ENCODE measurements at regions not wholly inside any gene's neighbourhood (a gene's known extent, or its start where the extent isn't known, plus 50 kb on each side); places are given as distances from the start of the nearest gene placed in this dataset.
A peak's percentile ranks its signal among the peaks of the same experiment; 100 is the strongest.

DNA sequence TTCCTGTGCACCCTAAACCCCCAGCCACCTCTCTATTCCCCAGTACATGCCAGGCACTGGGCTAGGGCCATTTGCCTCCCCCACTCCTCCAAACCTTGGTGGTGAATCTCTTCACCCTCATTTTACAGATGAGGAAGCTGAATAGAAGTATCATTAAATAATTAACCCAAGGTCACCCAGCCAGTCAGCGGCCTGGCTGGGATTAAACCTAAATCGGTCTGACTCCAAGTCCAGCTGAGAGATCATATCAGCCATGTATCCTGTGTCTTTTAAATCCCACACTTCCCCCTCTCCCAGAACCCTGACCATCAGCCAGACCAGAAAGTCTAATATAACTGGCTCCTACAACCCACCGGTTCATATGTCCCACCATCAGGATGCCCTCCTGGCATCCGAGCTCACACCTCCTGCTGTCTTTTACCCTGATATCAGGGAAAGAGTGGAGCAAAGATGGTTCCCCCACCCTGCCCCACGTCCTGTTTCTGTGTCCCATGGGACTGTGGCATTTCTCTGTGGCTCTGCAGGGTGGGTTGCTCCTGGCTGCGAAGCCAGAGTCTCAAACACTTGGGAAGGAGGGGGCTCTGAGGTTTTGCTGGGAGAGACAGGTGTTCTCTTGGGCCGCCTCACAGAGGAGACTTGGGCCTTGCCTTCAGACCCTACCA lies 145.3 kb downstream of the VEGFA start:
- DNase-seq: no peak

DNA sequence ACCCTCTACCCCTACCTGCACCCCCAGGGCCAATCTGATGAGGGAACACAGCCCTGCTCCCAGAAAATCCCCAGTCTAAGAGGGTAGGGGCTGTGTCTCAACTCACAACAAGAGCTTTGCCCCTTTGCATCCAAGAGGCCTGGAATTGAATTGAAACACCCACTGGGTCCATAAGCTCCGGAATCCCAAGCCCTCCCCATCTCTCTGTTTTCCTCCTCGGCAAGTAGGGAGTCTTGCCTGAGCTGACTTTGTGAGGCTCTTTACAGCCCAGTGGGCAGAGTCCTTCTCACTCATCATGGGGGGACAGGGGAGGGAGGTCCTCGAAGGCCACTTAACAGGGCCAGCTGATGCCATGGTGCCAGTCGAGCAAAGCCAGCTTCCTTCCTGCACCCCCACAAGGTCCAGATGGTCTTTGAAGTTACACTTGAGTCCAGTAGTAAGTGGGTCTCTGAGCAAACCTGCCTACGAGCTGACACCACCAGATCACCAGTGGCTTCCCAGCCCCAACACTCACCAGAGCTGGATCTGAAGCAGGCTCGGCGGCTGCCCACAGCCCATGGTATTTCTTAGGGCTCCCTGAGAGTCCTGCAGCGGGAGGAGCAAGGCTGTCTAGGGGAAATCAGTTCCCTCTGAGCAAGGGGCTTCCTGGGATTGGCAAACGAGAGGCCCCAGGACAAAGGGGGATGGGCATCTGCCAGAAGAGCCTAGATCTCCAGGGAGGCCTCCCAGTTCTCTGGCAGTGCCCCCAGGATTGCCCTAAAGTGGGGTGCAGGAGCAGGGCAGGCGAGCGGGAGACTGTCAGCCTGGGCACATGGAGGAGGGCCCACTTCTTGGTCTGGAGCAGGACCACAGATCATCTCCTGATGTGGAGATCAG lies 144.5 kb downstream of the VEGFA start:
- DNase-seq: no peak

DNA sequence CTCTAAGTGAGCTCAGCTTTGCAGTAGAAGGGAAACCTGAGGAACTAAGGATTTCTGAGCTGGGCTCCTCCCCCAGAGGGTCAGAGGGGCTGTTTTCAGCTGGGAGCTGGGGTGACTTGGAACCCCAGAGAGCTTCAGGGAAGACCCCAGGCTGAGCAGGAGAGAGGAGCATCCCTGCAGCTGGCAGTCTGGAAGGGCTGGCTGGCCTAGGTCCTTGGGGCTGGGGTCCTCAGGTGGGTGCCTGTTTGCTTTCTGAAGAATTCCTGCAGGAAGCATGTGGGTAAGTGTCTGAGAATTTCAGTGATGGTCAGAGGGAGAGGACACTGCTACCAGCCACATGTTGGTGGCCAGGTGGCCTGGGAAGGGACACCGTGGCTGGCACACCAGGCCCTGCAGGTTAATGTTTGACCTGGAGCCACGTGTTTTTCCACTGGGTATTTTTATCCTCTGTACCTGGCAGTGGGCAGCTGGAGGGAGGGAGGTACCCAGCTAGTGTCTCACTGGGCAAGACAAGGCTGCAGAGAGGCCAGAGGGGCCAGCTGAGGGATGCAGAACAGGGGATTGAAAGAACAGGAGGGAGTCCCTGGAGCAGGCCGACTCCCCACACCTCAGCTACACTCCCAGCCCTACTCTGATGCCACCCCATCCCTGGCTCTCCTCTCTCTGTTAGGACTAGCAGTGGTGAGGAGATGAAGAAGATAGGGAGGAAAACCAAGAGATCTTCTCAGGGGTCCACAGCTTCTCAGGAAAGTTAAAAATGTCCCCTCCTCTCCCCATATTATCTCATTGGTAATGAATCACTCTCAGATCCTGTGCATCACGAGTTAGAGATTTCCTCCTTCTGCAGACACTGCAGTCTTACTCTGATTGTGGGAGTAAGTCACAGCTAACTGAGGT lies 143.6 kb downstream of the VEGFA start:
- DNase-seq: no peak

DNA sequence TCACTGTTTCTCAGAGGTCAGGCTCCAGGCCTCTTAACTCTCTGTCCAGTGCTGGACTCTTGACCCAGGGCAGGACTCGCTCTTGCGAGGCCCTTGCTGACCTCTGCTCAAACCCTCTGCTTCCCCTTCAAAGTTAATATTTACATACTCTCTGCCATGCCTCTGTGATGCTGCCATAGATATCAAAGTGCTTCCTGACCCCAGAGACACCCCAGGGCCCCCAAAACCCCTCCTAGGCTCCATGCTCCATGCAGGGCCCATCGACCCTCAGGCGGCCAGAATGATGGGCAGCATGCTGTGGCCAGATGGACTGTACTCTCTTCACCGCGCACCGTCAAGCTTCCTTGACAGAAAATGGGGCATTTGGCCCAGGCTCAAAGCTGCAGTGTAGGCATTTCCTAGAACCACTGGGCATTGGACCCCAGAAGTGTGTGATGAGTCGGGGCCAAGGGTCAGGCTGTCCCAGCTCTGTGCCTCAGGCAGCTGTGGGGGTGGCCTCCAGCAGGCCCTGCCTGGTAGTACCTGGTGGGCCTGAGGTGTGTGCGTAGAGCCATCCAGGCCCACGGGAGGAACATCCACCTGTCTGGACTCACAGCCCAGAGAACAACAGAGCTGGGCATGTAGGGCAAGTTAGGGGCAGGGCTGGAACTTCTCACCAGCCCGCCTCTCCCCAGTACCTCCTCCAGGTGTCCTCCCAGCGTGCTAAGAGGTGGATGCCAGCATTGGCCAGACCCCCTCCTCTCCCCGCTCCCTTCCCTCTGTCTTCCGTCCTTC lies 142.8 kb downstream of the VEGFA start:
- DNase-seq: no peak

DNA sequence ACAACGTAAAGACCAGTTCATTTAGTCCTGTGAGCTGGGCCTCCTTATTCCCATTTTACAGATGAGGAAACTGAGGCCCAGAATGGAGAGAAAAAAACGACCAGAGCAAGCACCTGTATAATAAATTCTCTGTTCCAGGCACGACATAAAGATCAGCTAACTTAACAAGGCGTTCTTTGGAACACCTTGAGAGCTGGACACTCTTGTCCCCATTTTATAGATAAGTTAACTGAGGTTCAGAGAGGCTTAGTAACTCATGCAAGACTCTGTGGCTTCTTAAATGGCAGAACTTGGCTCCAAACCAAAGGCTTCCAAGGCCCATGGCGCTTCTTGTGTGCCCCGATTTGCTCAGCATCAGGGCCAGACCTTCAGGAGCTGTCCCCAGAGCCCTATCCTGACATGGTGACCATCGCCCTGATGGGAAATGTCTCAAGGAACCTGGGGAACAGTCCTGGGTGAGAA lies 142.1 kb downstream of the VEGFA start:
- DNase-seq: no peak

DNA sequence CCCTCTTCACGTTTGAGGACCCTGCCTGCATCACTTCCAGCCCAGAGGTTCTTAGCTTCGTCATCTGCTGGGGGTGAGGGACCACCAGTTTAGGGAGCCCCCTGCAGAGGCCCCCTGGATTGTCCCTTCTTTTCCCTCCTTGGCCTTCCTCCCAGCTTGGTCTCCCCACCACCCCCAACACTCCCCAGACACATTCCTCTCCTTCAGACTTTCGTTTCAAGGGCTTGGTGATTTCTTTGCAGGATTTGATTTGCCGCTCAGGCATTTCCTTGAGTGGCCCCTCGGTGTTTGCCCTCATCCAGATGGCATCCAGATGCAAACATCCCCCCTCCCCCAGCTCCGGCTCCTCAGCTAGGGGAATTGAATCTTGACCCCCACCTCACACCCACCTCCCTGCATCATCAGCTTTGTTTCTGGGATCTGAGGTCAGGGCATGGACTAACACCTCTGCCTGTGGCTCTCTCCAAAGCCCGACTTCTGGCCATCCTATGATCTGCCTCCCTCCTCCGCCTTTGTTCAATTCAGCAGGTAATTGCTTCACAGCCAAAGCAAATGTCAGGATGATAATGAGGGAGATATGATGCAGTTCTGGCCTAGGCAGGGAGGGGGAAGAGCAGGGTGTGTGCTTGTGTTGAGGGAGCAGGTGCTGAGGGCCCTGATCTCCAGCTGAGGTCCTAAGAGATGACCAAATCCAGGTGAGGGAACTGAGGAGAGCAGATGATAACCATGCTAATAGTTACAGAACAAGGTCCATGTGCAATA lies 141.5 kb downstream of the VEGFA start:
- DNase-seq: no peak

DNA sequence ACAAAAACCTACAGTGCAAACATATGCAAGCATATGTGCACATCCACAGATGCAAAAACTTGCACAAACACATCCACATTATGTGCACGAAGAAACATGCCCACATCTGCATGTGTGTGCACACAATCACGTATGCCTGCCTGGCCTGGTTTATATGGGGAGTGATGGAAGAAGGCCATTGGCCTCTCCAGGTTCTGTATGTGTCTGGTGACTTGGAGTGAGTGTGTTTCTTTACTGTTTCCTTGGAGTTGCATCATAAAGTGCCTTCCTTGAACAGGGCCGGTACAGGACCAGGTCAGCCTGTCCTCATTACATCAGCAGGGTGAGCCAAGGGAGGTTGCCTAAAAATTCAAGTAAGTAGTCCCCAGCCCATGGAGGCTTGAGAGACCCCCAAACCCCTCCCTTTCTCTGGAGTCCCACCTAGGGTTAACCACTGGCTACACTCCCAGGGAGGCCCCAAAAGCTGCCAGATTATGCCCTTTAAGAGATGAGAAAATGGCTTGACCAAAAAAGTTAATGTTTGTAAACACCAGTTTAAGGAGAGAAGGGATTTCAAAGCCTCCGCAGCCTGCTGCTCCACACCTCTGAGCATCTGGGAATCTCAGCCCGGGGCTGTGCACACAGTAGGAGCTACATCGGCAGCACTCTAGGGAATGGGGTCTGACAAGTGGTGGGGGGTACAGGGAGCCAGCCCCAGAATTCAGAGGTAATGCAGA lies 140.8 kb downstream of the VEGFA start:
- DNase-seq: peak; percentile 6

DNA sequence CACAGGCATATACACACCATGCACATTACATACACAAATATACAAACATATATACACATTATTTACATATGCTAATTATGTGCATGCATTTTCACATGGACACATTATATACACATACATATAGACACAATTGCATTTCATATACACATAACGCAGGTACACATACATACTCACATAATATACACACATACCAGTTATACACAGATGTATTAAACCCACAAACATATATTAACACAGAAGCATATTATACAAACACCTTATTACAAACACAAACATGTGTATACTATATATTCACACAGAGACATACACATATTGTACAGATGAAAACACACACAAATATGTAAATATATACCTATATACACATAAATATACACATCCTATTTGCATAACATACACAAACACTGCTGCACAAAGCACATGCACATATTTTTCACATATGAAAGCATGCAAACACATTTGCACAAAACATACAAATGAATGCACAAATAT lies 140.2 kb downstream of the VEGFA start:
- no peak for DNase-seq

DNA sequence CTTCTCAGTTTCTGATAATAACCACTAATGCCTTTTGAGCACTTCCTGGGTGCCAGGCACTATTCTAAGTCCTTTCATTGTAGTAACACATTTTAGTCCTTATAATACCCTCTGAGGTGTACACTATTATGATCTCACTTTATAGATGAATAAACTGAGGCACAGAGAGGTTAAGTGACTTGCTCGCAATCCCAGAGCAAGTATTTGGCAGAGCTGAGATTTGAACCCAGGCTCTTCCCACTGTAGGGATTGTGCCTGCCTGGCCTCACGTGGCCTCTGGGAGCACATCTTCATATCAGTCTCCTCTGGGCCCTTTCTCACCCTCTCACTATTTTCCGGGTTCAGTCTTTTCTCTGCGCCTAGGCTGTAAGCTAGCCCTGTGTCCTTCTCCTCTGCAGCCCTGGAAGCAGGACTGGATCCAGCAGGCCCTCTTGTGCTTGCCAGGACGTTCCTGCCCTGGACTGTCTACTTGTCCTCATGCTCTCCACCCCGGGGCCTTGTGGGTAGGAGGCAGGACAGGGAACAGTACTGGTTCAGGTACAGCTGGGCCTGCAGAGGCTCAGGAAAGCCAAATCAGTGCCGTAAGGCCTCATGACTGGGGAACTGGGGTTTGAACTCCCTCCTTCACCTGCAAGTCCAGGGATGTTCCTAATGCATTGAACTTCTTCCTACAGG lies 139.6 kb downstream of the VEGFA start:
- DNase-seq: no peak

DNA sequence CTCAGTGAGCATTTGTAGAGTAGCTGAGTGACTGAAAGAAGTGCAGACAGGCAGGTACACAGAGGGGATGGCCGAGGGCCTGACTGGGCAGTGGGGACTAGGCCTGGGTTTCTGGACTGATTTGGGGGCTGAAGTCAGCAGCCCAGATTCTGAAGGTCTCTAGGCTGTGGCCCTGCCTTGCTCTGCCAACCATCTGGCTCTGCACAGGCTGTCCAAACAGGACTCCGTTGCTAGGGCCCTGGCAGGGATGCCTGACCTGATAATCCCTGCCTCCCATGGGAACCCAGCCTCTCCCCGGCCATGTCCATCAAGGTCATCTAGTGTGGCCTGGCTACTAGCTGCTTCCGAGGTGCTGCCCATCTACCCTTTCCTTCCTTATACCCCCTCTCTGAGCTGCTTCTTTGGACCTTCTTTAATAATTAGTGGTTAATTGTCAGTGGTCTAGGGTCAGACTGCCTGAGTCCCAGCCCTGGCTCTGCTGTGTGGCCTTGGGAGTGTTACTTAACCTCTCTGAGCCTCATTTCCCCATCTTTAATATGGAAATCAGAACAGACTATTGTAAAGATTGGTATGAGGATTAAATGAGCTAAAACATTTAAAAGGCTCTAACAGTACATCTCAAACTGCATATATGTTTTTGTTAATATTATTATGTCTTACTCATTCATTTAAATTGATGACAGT lies 137.9 kb downstream of the VEGFA start:
- no peak for DNase-seq

DNA sequence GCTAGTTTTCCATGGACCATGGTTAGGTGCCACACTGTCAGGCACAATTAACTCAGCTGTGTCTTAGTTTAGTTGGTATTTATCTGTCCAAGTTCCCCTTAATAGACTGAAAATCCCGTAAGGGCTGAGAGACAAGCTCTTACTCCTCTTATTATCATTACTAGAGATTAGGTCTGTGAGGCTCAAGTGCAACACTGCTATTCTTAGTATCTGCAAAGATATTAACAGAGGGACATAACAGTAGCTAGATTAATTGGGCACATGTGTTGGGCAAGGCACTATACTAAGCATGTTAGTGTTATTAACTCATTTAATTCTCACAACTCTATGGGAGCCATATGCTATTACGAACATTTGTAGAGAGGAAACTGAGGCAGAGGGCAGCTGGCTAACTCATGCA lies 137.3 kb downstream of the VEGFA start:
- no peak for DNase-seq

DNA sequence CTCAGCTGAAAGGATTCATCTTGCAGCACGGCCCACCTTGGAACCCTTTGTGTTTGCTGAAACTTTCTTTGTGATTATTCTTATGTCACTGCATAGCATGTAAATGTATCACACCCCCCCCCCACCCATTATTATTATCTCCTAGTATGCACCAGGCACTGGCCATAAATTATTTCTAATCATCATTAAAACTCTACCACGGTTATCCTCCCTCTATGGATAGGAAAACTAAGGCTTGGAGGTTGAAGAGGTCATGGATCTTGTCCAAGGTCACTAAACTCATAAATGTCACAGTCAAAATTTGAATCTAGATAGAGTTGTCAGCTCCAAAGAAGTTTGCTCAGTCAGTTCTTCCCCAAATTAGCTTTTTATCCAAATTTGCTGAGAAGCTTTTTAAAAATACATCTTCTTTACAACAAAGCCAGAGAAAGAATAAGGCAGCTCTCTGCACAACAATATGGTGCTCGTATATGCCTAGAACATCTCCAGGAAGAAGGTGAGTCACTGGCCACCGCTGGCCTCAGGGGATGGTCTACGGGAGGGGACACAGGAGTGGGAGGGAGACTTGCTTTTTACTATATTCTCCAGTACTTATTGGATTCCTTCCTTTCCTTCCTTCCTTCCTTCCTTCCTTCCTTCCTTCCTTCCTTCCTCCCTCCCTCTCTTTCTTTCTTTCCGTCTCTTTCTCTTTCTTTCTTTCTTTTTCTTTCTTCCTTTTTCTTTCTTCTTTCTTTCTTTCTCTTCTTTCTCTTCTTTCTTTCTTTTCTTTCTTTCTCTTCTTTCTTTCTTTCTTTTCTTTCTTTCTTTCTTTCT lies 134.5 kb downstream of the VEGFA start:
- no peak for DNase-seq

DNA sequence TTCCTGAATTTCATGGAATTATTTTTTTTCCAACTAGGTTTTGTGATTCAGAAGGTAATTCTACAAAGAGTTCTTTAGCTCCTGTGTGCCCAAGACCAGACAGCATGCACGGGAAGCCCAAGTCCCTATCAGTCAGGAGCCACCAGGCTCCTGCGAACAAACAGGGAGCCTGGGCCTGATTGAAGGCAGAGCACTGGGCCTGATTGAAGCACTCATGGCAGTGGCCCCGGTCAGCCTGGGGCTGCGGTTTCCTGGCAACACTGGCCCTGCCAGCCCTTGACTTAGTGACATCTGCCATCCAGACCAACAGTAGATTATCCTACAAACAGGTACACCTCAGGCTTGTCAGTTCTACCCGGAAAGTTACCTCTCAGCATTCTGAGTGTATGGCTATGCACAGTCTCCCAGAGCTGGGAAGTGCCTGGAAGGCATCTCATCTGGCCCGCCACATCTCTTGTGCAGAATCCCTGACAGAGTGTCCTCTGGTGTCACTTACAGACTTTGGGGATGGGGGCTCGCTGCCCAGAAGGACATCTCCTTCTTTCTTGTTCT lies 133.8 kb downstream of the VEGFA start:
- no peak for DNase-seq

DNA sequence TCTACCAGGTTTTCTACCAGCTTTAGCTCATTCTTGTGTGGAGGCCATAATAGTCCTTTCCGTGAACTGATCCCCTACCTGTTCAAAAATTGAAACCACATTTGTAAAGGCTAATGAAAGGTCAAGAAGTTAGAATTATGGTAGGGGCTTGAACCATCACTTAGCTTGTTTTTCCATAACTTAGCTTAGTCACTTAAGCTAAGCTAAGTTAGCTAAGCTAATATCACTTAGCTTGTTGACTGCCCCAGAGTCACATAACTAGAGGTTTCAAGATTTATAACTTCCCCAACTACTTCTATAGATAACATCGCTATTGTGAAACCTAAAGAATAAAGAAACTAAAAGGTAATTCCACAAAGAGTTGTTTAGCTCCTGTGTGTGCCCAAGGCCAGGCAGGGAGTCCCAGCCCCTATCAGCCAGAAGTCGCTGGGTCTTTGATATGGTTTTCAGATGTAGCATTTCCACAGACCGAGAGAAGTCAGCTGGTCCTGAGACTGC lies 131.8 kb downstream of the VEGFA start:
- DNase-seq: peak; percentile 2

DNA sequence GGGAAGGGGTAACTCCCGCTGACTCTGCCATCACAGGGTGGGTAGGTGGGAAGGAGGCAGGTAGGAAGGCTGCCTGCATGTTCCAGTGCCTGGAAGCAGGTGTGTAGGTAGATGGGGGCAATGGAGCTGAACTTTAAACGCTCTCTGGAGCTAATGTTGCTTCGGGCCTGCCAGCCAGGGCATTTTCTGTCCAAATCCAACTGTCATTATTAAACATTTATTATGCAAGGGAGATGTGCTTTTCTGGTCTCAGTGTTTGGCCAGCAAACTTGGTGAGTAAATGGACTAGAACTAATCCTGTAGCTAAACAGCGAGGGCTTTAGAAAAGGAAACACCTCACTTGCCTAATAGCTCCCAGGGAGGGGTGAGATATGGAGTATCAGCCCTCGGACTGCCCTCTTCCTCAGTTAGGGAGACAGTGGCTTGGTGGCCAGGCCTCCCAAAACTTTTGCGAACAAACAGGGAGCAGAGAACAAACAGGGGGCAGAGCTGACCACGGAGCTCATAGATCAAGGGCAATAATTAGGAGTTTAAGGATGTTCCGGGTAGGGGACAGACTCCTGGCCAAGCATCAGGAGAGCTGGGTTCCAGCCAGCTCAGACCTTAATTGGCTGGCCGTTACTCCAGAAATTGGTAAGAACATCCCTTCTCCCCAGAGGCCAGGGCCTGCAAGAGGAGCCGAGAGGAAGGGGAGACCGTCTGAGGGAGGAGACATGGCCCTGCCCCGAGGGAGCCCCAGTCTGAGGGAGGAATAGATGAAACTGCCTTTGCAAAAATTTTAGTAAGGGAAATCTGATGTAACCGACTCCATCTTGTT lies 131.1 kb downstream of the VEGFA start:
- no peak for DNase-seq

DNA sequence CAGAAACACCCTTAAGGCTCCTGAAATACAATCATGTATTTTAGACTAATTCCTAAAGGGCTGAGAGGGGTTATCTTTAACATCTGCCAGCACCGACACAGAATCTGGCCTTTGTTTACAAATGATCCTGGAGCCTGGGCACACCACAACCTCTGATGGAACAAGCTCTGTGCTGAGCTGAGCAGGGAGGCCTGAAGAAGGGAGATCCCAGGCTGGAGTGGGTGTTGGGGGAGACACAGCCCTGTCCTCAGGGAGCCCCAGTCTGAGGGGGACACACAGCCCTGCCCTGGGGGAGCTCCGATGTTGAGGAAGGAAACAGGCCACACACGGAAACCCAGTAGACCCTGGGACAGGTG lies 130.5 kb downstream of the VEGFA start:
- DNase-seq: no peak

DNA sequence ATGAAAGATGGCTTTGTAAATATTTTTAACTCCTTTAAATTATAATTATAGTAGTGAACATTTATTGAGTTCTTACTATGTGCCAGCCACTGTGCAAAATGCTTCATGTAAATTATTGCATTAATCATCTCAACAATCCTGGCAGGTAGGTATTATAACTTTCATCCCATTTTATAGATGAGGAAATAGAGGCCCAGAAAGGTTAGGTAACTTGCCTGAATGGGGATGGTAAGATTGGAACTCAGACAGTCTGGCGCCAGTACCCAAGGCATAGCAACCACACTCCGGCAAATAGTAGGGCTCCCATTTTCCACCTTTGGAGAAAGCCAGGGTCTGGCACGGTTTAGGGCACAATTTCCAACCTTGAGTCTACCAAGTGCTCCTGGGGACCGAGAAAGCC lies 129.8 kb downstream of the VEGFA start:
- DNase-seq: no peak

Data from GF-D8 (cell line).